Fibroblast of the aortic adventitia (primary cell): ENCODE measurements at regions not wholly inside any gene's neighbourhood (a gene's known extent, or its start where the extent isn't known, plus 50 kb on each side); places are given as distances from the start of the nearest gene placed in this dataset.
"Not testable (repeated sequence)": the region's sequence is repeated elsewhere in the genome, so short reads cannot be mapped to it uniquely, and the experiment has no call there.

Source experiments
- DNase-seq: peaks from one replicate; pipeline ENCODE4 v3.0.0-alpha.2; 2010; ENCODE audit warnings: low read depth
- H3K4me3 ChIP-seq: 2 replicates; pipeline ENCODE4 v1.5.1; 2011; ENCODE audit warnings: low read depth, mild to moderate bottlenecking, control low read depth, low read length, moderate library complexity
- CTCF ChIP-seq: IDR thresholded peaks from 2 replicates; pipeline ENCODE4 v1.5.1; 2011; ENCODE audit warnings: mild to moderate bottlenecking, low read length, control low read depth, inconsistent platforms; ENCODE audit not compliant: insufficient read depth

GRCh38 chr3:82640254-82640653 lies 878.8 kb upstream of the GBE1 start:
- no peak for DNase-seq
- no peak for TF ChIP-seq CTCF

GRCh38 chr3:82637574-82637973 lies 876.1 kb upstream of the GBE1 start:
- no peak for DNase-seq
- no peak for TF ChIP-seq CTCF
- no peak overlapping the region for H3K4me3 ChIP-seq

More at GRCh38 chr3:82640254-82640653, 878.8 kb upstream of the GBE1 start:
- no peak overlapping the region for H3K4me3 ChIP-seq

- DNase-seq, result no peak
- TF ChIP-seq CTCF, result no peak
- H3K4me3 ChIP-seq, result no peak overlapping the region
Measured at GRCh38 chr3:82636177-82636576, 874.7 kb upstream of the GBE1 start.

GRCh38 chr3:82633319-82633718 lies 871.9 kb upstream of the GBE1 start:
- no peak for DNase-seq
- TF ChIP-seq CTCF, result no peak
- no peak overlapping the region for H3K4me3 ChIP-seq

GRCh38 chr3:82629937-82630336 lies 868.5 kb upstream of the GBE1 start:
- no peak for TF ChIP-seq CTCF
- no peak for DNase-seq
- H3K4me3 ChIP-seq, result no peak overlapping the region

GRCh38 chr3:82628385-82629014 lies 867.1 kb upstream of the GBE1 start:
- no peak for DNase-seq
- H3K4me3 ChIP-seq, result no peak overlapping the region
- no peak for TF ChIP-seq CTCF

GRCh38 chr3:82627733-82628132 lies 866.3 kb upstream of the GBE1 start:
- TF ChIP-seq CTCF, result no peak
- no peak overlapping the region for H3K4me3 ChIP-seq
- no peak for DNase-seq

GRCh38 chr3:82620744-82621143 lies 859.3 kb upstream of the GBE1 start:
- not testable (repeated sequence) for H3K4me3 ChIP-seq, DNase-seq
